Parathyroid adenoma (tissue), 2 donors: ENCODE measurements at regions not wholly inside any gene's neighbourhood (a gene's known extent, or its start where the extent isn't known, plus 50 kb on each side); places are given as distances from the start of the nearest gene placed in this dataset.

Experiments
- H2AFZ ChIP-seq: fragments of 300-600 bp; sonication (generic); one replicate; pipeline ENCODE4 v1.7.0; 2017; ENCODE audit warnings: antibody characterized with exemption, mild to moderate bottlenecking
- H3K27ac ChIP-seq: fragments of 300-600 bp; sonication (generic); one replicate; pipeline ENCODE4 v1.7.0; 2017
- H3K27me3 ChIP-seq: fragments of 300-600 bp; sonication (generic); one replicate; pipeline ENCODE4 v1.7.0; 2017; ENCODE audit warnings: low read length; ENCODE audit not compliant: control insufficient read depth, insufficient read depth
- H3K36me3 ChIP-seq: fragments of 300-600 bp; sonication (generic); one replicate; pipeline ENCODE4 v1.7.0; 2017; ENCODE audit warnings: low read length; ENCODE audit not compliant: control insufficient read depth, insufficient read depth
- H3K4me1 ChIP-seq: fragments of 300-600 bp; sonication (generic); one replicate; pipeline ENCODE4 v1.7.0; 2017; ENCODE audit warnings: control low read depth
- H3K4me2 ChIP-seq: fragments of 300-600 bp; sonication (generic); one replicate; pipeline ENCODE4 v1.7.0; 2017; ENCODE audit warnings: low read length
- H3K4me3 ChIP-seq: fragments of 300-600 bp; sonication (generic); one replicate; pipeline ENCODE4 v1.7.0; 2017; ENCODE audit warnings: low read depth, low read length
- H3K79me2 ChIP-seq: fragments of 300-600 bp; sonication (generic); one replicate; pipeline ENCODE4 v1.7.0; 2017; ENCODE audit warnings: control low read depth
- H3K9ac ChIP-seq: fragments of 300-600 bp; sonication (generic); one replicate; pipeline ENCODE4 v1.7.0; 2017; ENCODE audit warnings: mild to moderate bottlenecking
- H3K9me3 ChIP-seq: fragments of 300-600 bp; sonication (generic); one replicate; pipeline ENCODE4 v1.7.0; 2017; ENCODE audit warnings: low read length; ENCODE audit not compliant: control insufficient read depth
- TF ChIP-seq, protein P1 (sequence below): fragments of 300-600 bp; sonication (generic); IDR thresholded peaks from one replicate; pipeline ENCODE4 v1.7.0; 2017; ENCODE audit warnings: antibody characterized with exemption, mild to moderate bottlenecking
- donor health status: primary hyperparathyroidism.

DNA sequence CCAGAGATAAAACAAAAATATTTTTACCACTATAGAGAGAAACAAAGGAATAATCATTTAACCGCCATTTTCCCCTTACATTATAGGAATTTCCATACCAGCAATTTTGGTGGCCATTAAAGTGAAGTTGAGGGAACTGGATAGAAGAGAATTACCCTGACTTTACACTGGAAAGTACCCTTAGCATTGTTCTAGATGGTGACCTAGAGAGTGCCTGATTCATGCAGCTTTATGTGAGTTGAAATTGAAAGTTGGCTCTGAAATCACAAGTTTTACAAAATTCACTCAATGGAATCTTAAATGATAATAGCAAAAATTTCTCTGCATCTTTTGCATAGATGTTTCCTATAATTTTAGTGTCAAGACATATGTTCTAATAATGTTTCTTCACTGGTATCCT lies 55.7 kb upstream of the PREP start:
- no peak overlapping the region for H3K9ac ChIP-seq
- no peaks in the 10 kb centered on the region for H3K27me3 ChIP-seq
- H3K9me3 ChIP-seq, result no peaks in the 10 kb centered on the region
- H3K36me3 ChIP-seq, result no peaks in the 10 kb centered on the region
- no peak overlapping the region for H3K4me3 ChIP-seq
- H3K4me1 ChIP-seq, result no peaks in the 10 kb centered on the region
- TF ChIP-seq, protein P1, sequence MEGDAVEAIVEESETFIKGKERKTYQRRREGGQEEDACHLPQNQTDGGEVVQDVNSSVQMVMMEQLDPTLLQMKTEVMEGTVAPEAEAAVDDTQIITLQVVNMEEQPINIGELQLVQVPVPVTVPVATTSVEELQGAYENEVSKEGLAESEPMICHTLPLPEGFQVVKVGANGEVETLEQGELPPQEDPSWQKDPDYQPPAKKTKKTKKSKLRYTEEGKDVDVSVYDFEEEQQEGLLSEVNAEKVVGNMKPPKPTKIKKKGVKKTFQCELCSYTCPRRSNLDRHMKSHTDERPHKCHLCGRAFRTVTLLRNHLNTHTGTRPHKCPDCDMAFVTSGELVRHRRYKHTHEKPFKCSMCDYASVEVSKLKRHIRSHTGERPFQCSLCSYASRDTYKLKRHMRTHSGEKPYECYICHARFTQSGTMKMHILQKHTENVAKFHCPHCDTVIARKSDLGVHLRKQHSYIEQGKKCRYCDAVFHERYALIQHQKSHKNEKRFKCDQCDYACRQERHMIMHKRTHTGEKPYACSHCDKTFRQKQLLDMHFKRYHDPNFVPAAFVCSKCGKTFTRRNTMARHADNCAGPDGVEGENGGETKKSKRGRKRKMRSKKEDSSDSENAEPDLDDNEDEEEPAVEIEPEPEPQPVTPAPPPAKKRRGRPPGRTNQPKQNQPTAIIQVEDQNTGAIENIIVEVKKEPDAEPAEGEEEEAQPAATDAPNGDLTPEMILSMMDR, result no peak
- no peaks in the 10 kb centered on the region for H3K79me2 ChIP-seq
- no peak overlapping the region for H3K27ac ChIP-seq
- no peak overlapping the region for H3K4me2 ChIP-seq
- no peak overlapping the region for H2AFZ ChIP-seq

DNA sequence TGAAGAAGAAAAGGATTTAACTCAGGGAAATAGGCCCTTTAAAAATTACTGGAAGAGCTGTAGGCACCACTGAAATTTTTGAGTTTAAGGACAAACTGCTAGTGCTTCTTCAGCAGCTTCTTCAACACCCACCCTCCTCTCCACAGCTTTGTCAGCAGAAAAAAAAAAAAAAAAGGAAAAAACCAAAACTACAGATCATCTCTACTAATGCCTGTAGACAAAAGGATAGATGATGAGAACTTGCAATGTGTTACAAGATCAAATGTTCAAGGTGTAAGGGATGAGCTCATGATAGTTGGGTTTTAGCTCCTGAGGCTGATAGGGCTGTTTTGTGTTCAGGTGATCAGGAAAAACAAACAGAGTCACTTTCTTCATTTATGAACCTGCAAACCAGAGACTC lies 55.2 kb upstream of the PREP start:
- H2AFZ ChIP-seq, result no peak overlapping the region
- no peak overlapping the region for H3K27ac ChIP-seq
- TF ChIP-seq, protein P1, result no peak
- H3K4me3 ChIP-seq, result no peak overlapping the region
- H3K27me3 ChIP-seq, result no peaks in the 10 kb centered on the region
- H3K4me1 ChIP-seq, result no peaks in the 10 kb centered on the region
- no peaks in the 10 kb centered on the region for H3K9me3 ChIP-seq
- H3K4me2 ChIP-seq, result no peak overlapping the region
- no peak overlapping the region for H3K9ac ChIP-seq
- H3K79me2 ChIP-seq, result no peaks in the 10 kb centered on the region
- no peaks in the 10 kb centered on the region for H3K36me3 ChIP-seq

DNA sequence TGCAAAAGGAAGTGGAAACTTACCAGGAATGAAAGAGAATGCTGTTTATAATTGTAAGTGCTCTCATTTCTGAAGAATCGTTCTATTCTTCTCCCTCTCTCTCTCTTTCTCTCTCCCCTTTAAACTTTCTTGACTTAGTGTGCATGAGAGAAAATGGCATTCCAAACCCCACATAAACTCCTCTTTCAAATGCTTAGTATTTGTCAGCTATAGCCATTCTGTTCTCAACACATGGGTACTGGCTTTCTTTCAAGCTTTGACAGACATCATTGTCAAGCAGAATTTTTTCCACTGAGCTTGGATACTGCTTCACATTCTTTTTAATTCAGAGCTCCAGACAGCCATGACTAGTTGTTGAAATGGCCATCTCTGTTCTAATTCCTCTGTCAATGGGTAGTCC lies 51.1 kb upstream of the PREP start:
- Histone ChIP-seq H3K27me3 (no peaks in the 10 kb centered on the region), H3K27ac (no peak overlapping the region)
- TF ChIP-seq, protein P1, result no peak

DNA sequence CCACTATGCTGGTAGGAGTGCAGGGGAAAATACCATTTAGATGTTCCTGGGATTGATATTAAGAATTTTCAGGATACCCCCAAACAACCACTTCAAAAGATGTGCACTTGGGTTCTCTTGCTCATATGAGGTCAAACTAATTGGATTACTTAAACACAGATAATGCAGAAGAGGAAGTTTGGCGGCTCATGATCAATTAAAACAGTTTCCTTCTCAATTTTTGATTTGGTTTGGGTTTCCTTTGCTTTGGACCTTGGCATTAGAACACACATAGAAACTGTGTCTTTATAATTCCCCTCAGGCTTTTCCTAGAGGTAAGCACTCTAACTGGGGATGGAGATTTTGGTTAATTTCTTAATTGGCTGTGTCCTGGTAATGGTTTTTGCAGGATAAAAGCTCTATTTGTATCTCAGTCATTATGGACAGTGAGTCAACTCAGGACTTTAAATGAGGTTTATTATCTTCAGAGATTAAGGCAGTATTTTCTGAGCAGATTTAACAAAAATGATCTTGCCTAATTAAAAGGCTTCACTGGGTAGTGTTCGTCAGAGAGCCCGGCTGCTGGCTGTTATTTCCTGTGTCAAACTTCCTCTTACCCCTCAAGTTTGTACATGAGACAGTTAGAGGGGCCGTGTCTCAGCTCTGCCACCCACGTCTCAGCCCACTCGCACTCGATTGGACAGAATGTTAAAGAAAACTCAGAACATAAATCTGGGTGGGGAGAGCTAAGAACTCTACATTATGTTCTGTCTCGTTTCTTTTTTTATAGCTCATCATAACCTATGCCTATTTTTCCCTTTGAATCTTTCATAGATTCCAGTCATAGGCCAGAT lies 50.3 kb upstream of the PREP start:
- H2AFZ ChIP-seq, result no peak overlapping the region
- no peaks in the 10 kb centered on the region for H3K9me3 ChIP-seq
- no peaks in the 10 kb centered on the region for H3K4me1 ChIP-seq
- H3K27me3 ChIP-seq, result no peaks in the 10 kb centered on the region
- no peak overlapping the region for H3K9ac ChIP-seq
- TF ChIP-seq, protein P1, result no peak
- H3K4me3 ChIP-seq, result no peak overlapping the region
- H3K79me2 ChIP-seq, result no peaks in the 10 kb centered on the region
- no peak overlapping the region for H3K27ac ChIP-seq
- H3K4me2 ChIP-seq, result no peak overlapping the region
- H3K36me3 ChIP-seq, result no peaks in the 10 kb centered on the region

More for the DNA sequence above, 51.1 kb upstream of the PREP start:
- Histone ChIP-seq H3K79me2 (no peaks in the 10 kb centered on the region), H3K4me3 (no peak overlapping the region), H2AFZ (no peak overlapping the region), H3K4me2 (no peak overlapping the region), H3K36me3 (no peaks in the 10 kb centered on the region), H3K4me1 (no peaks in the 10 kb centered on the region), H3K9me3 (no peaks in the 10 kb centered on the region), H3K9ac (no peak overlapping the region)
